ENCODE measurements at regions not wholly inside any gene's neighbourhood (a gene's known extent, or its start where the extent isn't known, plus 50 kb on each side); places are given as distances from the start of the nearest gene placed in this dataset.

- ChIA-PET POLR2A (no interaction called here), CTCF (no interaction called here)
- Histone ChIP-seq H4K20me1 (ENCODE audit: control insufficient read depth, insufficient read depth, low read length, poor library complexity, severe bottlenecking) (no peaks in the 10 kb centered on the region), H3K27me3 (replicated peaks in 1 of 4; ENCODE audit: control extremely low read depth in 1 of 4, control insufficient read depth in 3 of 4, insufficient read depth in 4 of 4, low read length in 3 of 4) (peaks cover 0 to 4% (median 0%) of the 10 kb centered on the region in 4 experiments), H3K27ac (ENCODE audit: low read length in 2 of 2) (no peak overlapping the region), H3K4me2 (replicated peaks; ENCODE audit: low read depth, low read length, poor library complexity, severe bottlenecking) (no peak overlapping the region), H3K4me3 (ENCODE audit: control extremely low read depth in 1 of 5, extremely low read depth in 1 of 5, insufficient read depth in 1 of 5, low read depth in 2 of 5, low read length in 4 of 5) (no peak overlapping the region), H2AFZ (ENCODE audit: insufficient read depth, low read depth, low read length, poor library complexity, severe bottlenecking) (no peak overlapping the region), H3K4me1 (ENCODE audit: control insufficient read depth in 2 of 2, insufficient read depth in 2 of 2, low read length in 2 of 2) (no peaks in the 10 kb centered on the region), H3K36me3 (replicated peaks in 1 of 2; ENCODE audit: control extremely low read depth in 1 of 2, control insufficient read depth in 1 of 2, extremely low read depth in 1 of 2, insufficient read depth in 2 of 2, low read length in 1 of 2) (no peaks in the 10 kb centered on the region), H3K9ac (ENCODE audit: low read length) (no peak overlapping the region), H3K79me2 (ENCODE audit: control insufficient read depth, insufficient read depth, low read length) (no peaks in the 10 kb centered on the region), H3K9me3 (ENCODE audit: control extremely low read depth in 1 of 3, control insufficient read depth in 2 of 3, insufficient read depth in 1 of 3, low read length in 2 of 3) (no peaks in the 10 kb centered on the region)
- Mint-ChIP-seq H3K27me3 (peaks cover 33% of the 10 kb centered on the region), H3K27ac (no peak overlapping the region), H3K4me1 (no peaks in the 10 kb centered on the region), H3K4me3 (no peak overlapping the region), H3K9me3 (ENCODE audit: insufficient read depth) (no peaks in the 10 kb centered on the region)
- DNase-seq (no peak), ATAC-seq (ENCODE audit: low read depth) (no peak)
- TF ChIP-seq, protein P1, sequence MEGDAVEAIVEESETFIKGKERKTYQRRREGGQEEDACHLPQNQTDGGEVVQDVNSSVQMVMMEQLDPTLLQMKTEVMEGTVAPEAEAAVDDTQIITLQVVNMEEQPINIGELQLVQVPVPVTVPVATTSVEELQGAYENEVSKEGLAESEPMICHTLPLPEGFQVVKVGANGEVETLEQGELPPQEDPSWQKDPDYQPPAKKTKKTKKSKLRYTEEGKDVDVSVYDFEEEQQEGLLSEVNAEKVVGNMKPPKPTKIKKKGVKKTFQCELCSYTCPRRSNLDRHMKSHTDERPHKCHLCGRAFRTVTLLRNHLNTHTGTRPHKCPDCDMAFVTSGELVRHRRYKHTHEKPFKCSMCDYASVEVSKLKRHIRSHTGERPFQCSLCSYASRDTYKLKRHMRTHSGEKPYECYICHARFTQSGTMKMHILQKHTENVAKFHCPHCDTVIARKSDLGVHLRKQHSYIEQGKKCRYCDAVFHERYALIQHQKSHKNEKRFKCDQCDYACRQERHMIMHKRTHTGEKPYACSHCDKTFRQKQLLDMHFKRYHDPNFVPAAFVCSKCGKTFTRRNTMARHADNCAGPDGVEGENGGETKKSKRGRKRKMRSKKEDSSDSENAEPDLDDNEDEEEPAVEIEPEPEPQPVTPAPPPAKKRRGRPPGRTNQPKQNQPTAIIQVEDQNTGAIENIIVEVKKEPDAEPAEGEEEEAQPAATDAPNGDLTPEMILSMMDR (IDR thresholded peaks at IDR 0.05), result no peak
- no peak for TF ChIP-seq EZH2 (IDR thresholded peaks at IDR 0.05; ENCODE audit: borderline replicate concordance, insufficient read depth, low read depth, low read length, poor library complexity, severe bottlenecking)
- intact Hi-C loops (cut with micrococcal nuclease), result no loop called here
- WGBS (ENCODE audit: insufficient coverage), result 86% methylated on average over 1 of the region's 1 CpG
Observed at GRCh38 chr10:80771285-80771684, 233.6 kb downstream of the SH2D4B start.

- H3K79me2 ChIP-seq (ENCODE audit: control insufficient read depth, insufficient read depth, low read length), result no peaks in the 10 kb centered on the region
- DNase-seq (no peak), ATAC-seq (ENCODE audit: low read depth) (no peak)
- Mint-ChIP-seq H3K4me1 (no peaks in the 10 kb centered on the region), H3K4me3 (no peak overlapping the region), H3K27ac (no peak overlapping the region), H3K9me3 (ENCODE audit: insufficient read depth) (no peaks in the 10 kb centered on the region), H3K27me3 (peaks cover 33% of the 10 kb centered on the region)
- H3K9ac ChIP-seq (ENCODE audit: low read length), result no peak overlapping the region
- no peaks in the 10 kb centered on the region for H3K4me1 ChIP-seq (ENCODE audit: control insufficient read depth in 2 of 2, insufficient read depth in 2 of 2, low read length in 2 of 2)
- TF ChIP-seq, protein P1 (IDR thresholded peaks at IDR 0.05), result no peak
- TF ChIP-seq EZH2 (IDR thresholded peaks at IDR 0.05; ENCODE audit: borderline replicate concordance, insufficient read depth, low read depth, low read length, poor library complexity, severe bottlenecking), result no peak
- POLR2A ChIA-PET, result no interaction called here
- H3K4me3 ChIP-seq (ENCODE audit: control extremely low read depth in 1 of 5, extremely low read depth in 1 of 5, insufficient read depth in 1 of 5, low read depth in 2 of 5, low read length in 4 of 5), result no peak overlapping the region
- no peaks in the 10 kb centered on the region for H3K36me3 ChIP-seq (replicated peaks in 1 of 2; ENCODE audit: control extremely low read depth in 1 of 2, control insufficient read depth in 1 of 2, extremely low read depth in 1 of 2, insufficient read depth in 2 of 2, low read length in 1 of 2)
- H3K9me3 ChIP-seq (ENCODE audit: control extremely low read depth in 1 of 3, control insufficient read depth in 2 of 3, insufficient read depth in 1 of 3, low read length in 2 of 3), result no peaks in the 10 kb centered on the region
- H3K4me2 ChIP-seq (replicated peaks; ENCODE audit: low read depth, low read length, poor library complexity, severe bottlenecking), result no peak overlapping the region
- H3K27ac ChIP-seq (ENCODE audit: low read length in 2 of 2), result no peak overlapping the region
- no peak overlapping the region for H2AFZ ChIP-seq (ENCODE audit: insufficient read depth, low read depth, low read length, poor library complexity, severe bottlenecking)
- H4K20me1 ChIP-seq (ENCODE audit: control insufficient read depth, insufficient read depth, low read length, poor library complexity, severe bottlenecking), result no peaks in the 10 kb centered on the region
- H3K27me3 ChIP-seq (replicated peaks in 1 of 4; ENCODE audit: control extremely low read depth in 1 of 4, control insufficient read depth in 3 of 4, insufficient read depth in 4 of 4, low read length in 3 of 4), result peaks cover 0 to 4% (median 0%) of the 10 kb centered on the region in 4 experiments
- CTCF ChIA-PET, result no interaction called here
- 93% methylated on average over 4 of the region's 10 CpGs for WGBS (ENCODE audit: insufficient coverage)
- intact Hi-C loops (cut with micrococcal nuclease), result no loop called here
Observed at GRCh38 chr10:80771902-80772555, 234.3 kb downstream of the SH2D4B start.

All from B cell (primary cell).